Stimulated activated CD8-positive, alpha-beta memory T cell treated with anti-CD3 and anti-CD28 coated beads, Interleukin-12 subunit alpha, Interleukin-12 subunit beta, amount 100 ng/mL, for 1 hour (primary cell): ENCODE measurements at regions not wholly inside any gene's neighbourhood (a gene's known extent, or its start where the extent isn't known, plus 50 kb on each side); places are given as distances from the start of the nearest gene placed in this dataset.

ENCODE experiments used
- DNase-seq: peaks from one replicate; pipeline ENCODE4 v3.0.0-alpha.2; 2020; ENCODE audit warnings: low read depth

DNA sequence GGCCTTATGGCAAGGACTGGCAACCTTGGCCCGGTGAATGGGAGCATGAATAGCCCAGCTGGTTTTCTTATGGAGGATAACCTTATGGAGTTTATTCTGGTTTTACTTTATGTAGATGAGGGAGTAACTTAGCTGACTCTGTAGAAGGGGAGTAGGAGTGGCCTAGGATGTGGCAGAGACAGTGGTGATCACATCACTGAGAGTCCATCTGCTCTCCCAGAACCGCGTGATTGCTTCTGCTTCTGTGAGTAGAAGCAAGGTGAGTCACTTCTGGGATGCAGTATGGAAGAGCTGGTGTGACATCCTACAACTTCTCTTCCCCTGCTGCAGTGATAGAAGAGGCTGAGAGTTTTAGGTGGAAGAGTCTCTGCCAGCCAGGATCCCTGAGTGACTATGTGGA lies 129.2 kb downstream of the RPS24 start:
- DNase-seq: no peak

DNA sequence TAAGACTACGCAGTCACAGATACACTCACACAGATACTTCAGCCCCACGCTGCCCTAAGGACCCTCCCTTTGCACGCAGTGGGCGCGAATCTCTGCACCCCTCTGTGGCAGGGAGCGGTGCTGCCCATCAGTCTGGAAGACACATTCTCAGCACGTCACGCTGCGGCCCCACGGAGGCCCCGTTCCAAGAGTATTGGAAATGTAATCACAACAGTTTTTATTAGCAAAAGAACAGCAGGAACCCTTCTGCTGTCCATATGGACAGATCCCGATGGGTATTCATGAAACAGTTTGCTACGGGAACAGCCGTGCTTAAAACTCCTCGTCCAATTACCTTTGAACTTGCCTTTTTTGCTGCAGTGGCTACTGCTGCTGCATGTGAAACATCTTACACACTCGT lies 131.0 kb downstream of the RPS24 start:
- DNase-seq: no peak

DNA sequence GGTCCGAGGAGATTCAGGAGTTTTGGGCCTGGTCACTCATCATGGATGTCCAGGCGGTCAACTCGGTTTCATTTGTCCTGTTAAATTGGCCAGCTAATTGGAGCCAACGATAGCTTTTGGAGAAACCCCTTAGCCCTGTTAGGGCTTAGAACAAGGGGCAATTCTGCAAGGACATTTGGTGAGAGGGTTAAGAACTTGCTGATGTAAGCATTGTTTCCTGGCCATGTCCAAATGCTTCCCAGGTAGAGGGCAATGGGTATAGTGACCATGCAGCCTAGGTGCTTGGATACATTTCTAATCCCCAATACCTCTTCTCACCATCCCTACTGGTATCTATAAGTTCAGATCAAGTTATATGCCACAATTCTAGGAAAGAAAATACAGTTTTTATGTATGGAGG lies 131.5 kb downstream of the RPS24 start:
- DNase-seq: no peak

DNA sequence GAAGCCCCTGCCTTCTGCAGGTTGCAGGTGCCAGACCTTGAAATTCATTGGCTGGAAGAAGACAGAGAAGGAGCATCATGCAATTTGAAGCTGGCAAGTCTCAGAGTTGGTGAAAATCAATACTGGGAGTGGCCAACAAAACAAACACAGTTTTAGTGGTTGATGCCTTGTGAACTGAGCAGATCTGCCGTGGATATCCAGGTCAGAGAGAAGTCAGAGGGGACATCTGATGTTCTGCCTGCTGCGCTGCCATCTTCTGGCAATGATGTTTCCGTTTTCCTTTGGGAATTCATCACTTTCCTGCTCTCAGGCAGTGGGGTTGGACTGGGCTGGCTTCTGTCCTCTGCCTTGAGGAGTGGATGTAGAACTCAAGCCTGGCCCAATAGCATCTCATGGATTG lies 132.0 kb downstream of the RPS24 start:
- no peak for DNase-seq

DNA sequence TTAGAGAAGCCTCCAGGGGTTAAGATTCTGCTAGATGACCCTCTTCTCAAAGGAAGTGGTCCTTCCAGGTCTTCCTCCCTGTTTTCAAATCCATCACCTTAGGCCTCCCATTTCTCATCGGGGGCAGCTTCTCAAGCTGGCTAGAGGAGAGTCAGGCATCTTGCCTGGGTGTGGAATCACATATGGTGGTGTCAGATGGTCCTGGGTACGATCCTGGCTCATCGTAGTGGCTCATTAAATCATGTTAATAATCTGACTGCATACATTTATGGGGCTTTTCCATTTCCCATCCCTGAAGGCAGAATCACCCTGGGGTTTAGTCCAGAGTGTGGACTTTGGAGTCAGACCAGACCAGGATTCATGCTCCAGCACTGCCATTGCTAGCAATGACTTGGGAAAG lies 132.6 kb downstream of the RPS24 start:
- no peak for DNase-seq

DNA sequence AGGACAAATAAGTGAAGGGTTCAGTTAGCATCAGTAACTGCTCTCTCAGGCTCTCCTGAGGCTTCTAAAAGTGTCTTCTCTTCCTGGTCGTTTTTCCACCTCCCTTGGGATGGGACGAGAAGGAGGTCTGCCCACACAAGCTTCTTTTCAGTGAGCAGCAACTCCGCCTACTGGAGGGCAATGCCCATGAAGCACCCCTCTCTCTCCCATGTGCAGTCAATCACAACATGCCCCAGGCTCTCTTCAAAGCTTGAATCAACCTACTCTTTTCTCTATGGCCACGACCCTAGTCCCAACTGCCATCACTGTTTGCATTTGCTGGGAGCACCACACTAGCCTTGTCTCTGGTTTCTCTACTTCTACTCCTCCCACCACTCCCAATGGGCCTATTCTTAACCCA lies 135.6 kb downstream of the RPS24 start:
- no peak for DNase-seq

DNA sequence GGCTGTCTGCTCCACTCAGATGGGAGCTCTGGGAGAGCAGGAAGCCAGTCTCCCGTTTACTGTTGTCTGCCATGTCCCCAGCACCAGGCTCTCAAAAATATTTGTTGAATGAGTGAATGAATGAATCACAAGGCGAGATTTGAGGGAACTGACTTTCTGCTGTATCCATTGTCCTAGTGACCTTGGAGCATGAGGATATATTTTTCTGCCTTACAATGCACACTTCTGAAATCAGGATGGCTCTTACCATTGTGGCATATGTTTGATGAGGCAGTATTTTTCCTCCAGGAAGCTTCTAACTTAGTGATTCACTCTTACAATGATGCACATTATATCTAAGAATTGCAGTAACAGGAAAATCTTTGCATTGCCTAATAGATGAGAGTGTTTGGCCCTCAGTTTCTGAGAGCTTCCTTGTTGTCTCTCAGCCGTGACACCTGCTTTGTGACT lies 136.4 kb downstream of the RPS24 start:
- DNase-seq: no peak

DNA sequence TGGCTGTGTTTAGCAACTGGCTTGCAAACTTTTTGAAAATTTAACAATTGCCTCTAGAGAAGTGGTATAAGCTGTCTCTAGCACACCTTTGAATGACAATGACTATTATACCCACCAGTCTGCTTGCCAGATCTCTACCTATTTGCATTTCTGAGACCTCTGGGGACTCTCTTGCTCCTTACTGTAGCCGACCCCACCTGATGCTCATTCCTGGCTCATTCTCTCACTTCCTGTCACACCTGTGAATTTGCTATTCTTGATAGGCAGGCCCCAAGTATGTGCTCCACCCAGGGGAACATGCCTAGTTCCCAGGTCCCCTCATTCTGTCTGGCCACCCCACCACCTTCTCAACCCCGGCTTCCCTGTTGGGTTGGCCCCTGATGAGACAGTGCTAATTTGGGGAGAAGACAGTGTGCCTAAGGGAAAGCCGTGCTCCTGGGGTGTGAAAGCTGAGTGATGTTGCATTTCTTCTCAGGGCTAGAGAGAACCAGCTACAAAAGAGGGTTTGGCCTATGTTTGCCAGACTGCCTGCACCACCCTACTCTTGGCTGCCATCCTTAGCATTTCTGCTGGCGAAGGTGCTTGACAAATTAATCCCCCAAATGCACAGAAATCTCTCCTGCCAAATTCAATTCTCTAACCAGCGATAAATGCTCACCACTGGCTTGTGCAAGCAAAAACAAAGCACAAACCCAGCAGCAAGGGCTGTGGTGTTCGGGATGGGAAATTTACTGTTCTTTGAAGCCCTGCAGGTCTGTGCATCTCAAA lies 138.2 kb downstream of the RPS24 start:
- no peak for DNase-seq

DNA sequence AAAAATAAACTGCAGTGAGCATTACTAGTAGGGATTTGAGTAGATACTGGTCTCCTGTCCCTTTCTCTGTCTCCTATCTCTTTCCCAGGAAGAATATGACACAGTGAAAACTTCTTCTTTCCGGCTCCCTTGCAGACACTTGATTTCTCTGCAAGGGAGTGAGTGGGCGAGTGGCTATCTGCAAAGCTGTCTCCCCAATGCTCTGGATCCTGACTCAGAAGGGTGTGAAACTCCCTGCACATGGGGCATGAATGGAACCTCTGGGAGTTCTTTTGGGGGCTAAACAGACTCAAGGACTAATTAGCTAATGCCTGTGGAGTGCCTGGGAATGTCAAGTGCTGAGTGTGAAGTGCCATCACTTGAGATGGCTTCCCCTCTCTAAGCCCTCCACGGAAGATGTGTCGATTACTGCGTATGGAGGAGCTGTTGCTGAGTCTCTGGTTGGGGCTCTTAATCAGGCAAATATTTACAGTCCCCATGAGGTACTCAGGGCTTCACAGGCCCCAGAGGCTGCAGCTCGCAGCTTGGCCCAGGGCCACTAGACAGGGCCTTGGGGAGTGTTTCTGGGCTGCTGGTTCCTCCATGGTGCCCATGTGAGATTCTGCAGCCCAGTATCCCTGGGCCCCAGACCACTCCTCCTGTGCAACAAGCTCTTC lies 139.8 kb downstream of the RPS24 start:
- no peak for DNase-seq

DNA sequence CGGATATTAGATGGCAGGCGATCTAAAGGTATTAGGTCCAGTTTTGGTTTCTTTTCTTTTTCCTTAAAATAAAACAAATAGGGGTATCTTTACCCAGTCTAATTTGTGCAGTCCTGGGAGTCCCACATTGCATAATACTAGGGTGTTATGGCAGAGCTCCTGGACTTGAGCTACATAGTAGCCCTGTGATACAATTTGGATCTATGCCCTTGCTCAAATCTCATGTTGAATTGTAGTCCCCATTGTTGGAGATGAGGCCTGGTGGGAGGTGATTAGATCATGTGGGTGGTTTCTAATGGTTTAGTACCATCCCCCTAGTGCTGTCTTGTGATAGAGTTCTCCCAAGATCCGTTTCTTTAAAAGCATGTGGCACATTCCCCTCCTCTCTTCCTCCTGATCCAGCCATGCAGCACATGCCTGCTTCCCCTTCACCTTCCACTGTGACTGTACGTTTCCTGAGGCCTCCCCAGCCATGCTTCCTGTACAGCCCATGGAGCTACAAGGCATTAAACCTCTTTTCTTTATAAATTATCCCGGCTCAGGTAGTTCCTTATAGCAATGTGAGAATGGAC lies 141.9 kb downstream of the RPS24 start:
- DNase-seq: no peak

DNA sequence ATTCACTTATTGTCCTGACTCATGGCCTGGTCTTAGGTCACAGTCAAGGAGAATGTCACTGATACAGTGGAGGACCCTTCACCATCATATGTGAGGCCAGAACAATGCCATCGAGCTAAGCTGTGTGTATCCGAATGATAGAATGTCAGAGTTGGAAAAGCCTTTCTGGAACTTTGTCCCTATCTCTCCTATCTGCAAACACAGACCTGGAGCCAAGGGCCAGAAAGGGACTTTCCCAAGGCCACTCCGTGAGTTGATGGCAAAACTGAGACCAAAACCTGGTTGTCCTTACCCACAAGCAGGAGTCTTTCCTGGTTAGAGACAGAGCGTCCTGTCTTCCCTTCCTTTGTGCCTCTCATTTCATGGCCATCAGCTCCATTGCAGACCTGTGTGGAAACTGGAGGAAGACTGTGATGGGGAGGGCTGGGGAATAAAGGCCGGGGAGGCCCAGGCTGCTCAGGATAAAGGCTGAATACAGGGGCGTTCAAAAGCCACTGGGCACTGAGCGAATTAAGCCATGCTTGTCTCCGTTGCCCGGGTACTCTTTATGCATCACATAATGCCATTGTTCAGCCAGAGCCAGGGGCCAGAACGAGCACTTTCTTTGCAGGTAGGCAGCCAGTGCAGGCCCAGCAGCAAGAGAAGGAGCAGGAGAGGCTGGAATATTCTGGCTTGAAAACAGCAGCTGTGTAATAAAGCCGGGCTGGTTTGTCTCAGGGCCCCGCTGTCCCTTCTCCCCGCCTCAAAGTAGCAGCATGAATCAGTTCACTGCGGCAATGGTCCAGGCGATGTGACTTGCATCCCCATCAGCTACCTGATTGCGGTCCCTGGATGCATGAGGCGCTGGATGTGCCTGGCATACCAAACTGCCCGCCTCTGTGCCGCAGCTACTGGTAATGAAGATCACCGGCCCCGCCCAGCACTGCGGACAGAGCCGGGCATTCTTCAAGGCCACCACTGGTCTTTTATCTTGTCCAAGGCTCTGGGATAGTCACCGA lies 143.0 kb downstream of the RPS24 start:
- DNase-seq: no peak

DNA sequence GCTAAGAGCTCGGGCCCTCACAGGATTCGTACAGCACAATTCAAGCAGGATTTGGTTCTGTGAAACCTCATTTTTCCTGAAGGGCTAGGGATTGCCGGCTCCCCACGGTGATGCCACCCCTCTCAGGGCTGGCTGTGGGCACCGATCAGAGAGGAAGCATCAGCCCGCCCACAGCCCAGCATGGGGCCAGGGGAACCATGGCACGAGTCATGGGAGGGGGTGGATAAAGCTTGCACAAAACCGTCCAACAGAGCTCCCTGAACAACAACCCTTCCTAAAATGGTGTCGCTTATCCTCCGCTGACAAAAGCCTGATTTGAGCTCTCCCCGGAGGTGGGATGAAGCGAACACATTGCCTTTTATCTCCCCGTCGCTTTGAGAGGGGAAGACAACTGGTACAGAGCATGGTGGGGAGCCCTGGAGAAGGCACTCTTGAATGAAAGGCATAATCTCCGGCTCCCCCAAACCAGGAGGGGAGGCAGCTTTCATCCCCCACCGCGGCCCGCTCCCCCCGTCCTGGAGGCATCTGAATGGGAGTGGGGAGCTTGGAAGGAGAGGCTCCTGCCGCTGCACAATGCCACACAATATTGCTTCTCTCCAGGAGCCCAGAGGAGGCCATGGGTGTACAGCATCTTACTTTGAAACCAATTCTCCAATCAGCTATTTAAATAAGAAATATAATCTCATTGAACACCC lies 144.0 kb downstream of the RPS24 start:
- DNase-seq: no peak

DNA sequence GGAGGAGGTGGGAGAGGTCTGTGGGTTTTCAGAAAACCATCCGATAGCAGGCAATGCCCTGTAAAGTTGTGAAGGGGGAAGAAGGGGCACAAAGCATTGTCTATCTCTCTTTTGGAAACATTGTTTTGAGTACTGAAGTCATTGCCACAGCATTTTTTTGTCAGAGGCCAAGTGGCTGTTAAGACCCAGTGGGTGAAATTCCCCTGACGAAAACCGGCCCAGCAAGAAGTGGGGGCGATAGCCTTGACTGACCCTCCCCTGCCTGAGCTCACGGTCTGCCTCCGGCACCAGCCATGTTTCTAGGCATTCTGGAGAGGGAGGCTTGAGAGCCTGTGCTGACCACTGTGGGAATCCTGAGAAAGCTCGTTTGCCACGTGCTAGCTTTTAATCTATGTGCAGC lies 144.7 kb downstream of the RPS24 start:
- no peak for DNase-seq

DNA sequence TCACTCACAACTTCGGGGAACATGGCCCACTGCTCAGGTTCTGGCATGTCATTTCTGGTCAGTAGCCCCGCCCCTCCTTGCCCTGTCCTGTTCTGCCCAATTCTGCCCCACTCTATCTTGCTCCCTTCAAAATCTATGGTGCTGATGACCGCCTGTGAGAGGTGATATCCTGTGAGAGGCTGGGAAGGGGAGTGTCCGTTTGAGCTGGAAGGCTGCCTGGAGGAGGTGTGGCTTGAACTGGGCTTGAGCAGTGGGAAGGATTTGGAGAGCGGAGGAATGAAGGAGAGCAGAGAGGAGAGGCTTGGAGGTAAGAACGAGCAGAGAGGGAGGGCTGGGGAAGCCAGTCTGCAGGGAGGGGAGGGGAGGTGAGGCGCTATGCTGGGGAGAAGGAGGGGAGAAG lies 145.3 kb downstream of the RPS24 start:
- DNase-seq: no peak

DNA sequence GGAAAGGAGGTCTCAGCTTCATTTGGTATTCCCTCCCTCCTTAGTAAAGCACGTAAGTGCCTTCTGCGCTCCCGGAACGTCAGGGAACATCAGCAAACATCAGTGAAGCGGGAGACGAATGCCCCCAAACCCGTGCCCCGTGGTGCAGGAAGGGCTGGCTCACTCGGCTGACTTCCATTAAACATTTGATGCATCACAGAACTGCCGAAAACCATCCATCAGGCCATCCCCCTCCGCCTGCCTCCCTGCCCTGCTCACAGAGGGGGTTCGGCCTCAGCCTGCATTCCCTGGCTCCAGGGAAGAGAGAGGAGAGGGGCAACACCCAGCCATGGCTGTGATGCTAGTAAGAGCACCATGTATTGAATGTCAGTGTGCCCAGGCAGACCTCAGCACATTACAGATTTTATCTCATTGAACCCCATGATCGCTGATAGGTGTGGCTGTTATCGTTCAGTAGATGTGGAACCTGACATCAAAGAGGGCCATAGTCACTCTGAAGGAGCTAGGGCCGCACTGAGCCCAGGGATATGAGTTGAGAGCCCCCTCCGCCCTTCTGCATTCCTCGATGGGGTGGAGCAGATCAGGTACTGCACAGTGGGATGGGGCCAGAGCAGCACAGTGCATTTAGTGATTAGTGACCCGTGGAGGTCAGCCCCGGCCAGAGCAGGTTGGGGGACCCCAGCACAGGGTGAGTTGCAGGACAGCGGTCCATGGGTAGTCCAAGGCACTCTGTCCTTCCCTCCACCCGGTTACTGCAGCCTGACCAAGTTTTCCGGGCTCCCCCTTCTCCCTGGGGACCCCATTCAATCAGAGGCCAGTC lies 146.4 kb downstream of the RPS24 start:
- DNase-seq: no peak

DNA sequence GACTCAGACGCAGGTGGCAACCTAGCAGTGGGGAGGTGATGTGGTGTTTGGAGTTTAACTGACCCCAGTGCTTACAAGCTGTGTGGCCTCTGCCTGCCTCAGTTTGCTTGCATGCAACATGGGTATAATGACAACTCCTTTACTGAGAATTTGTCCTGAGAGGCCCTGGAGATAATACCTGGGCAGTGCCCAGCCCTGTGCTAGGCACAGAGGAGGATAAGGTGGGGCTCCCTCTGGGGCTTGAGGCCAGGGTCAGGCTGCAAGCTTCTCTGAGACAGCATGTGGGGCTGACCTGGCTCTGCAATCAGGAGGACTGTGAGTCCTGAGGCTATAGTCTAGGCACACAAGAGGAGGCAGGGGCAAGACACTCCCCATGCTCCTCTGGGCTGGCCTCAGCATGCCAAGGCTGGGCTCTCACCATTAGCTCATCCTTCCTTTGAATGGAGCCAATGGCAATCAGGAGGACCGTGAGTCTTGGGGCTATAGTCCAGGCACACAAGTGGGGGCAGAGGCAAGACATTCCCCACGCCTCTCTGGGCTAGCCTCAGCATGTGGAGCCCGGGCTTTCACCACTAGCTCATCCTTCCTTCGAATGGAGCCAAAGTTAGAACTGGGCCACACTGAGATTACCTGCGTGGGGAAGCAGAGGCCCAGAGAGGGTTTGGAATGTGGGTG lies 147.9 kb downstream of the RPS24 start:
- DNase-seq: no peak

DNA sequence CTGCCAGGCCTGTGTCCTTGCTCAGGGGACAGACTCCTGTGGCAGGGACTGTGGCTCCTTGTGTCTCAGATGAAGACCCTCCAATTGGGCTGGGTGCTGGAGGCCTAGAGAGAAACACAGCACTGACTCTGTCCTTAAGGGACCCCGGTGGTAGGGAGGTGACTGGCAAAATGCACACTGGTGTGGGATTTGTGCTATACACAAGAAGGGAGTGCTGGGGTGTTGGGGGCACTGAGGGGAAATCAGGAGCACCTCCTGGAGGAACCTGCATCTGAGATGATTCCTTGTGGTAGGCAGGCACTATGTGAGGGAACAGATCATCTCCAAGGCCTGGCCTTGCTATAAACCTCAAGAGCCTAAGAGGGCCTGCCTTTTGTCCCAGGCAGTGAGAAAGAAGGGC lies 149.2 kb downstream of the RPS24 start:
- no peak for DNase-seq

DNA sequence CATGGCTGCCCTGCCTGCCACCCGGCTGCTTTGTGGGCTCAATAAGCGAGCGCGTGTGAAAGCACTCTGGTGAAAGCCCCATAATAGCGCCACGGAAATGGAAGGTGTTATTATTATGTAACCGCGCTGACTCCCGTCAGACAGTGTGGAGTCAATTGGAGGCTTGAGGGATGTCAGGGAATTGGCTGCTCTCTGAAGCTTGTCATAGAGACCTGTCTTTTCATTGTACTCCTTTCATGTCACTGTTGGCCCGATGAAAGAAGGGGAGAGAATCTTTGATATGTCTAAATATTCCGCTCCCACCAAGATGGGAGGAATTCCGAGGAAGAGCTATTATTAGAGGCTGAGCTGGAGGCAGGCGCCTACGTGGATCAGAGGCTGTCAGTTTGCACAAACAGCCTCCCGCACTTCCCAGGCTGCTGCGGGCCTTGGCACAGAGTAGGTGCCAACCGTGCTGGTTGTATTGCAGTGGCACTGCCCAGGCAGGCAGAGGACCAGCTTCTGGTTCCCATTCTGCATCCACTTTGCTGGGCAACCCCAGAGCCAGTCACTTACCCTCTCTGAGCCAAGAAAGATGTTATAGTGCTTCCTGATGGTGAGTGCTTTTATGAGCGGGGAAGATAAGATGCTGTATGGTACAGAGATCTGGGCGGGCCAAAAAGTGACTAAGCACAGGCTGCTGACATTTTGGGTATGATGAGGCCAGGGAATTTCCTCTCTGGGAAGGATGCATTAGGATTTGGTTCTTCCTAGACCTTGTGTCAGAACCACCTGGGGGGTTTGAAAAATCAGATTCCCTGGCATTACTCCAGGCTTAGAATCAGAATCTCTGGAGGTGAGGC lies 151.4 kb downstream of the RPS24 start:
- DNase-seq: no peak

DNA sequence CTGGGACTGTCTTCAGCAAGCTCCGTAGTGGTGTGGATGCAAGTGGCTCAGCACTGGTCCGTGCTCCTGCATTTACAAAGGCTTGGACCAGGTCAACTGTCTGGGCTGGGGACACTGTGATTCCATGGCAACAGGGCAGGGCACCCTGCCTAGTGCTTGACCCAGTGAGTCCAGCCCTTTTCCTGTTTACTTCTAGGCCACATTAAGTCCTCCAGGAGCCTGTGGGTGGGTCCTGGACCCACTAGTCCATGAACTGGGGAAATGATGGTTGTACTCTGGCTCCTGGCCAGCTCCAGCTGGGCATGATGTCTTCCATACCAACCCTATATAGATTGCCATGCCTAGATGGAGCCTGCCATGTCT lies 152.0 kb downstream of the RPS24 start:
- no peak for DNase-seq
